ENCODE measurements at regions not wholly inside any gene's neighbourhood (a gene's known extent, or its start where the extent isn't known, plus 50 kb on each side); places are given as distances from the start of the nearest gene placed in this dataset.

DNA sequence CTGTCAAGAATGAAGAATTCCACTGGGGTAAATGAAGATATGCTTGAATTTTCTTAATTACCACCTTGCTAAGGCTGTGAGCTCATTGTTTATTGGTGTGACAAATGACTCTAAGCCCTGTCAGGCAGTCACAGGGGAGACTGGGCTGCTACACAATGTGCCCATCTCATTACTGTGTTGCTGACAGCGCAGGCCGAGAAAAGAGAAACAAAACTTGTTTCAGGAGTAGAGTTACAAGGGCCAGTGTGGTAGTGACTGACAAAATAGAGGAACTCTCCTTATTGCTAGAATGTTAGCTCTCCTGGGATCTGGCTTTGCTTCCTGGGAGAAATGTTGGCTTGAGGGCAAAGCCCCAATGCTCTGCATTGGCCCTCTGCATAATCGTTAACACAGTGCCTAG is 130.4 kb upstream of the CRBN start:
- Histone ChIP-seq H3K9ac (ENCODE audit: low read length) (no peak overlapping the region), H3K4me3 (ENCODE audit: low read length) (no peak overlapping the region), H3K27me3 (ENCODE audit: low read depth, low read length) (peaks cover 7% of the 10 kb centered on the region), H2AFZ (ENCODE audit: low read depth, low read length) (no peak overlapping the region), H4K20me1 (ENCODE audit: insufficient read depth, low read length) (no peaks in the 10 kb centered on the region), H3K79me2 (ENCODE audit: low read length) (no peaks in the 10 kb centered on the region), H3K4me2 (ENCODE audit: low read length) (no peak overlapping the region), H3K27ac (ENCODE audit: low read length) (no peak overlapping the region), H3K4me1 (ENCODE audit: low read length) (no peaks in the 10 kb centered on the region), H3K9me3 (ENCODE audit: insufficient read depth, low read length) (no peaks in the 10 kb centered on the region), H3K36me3 (replicated peaks; ENCODE audit: low read depth, low read length) (no peaks in the 10 kb centered on the region)
- TF ChIP-seq, protein P1, sequence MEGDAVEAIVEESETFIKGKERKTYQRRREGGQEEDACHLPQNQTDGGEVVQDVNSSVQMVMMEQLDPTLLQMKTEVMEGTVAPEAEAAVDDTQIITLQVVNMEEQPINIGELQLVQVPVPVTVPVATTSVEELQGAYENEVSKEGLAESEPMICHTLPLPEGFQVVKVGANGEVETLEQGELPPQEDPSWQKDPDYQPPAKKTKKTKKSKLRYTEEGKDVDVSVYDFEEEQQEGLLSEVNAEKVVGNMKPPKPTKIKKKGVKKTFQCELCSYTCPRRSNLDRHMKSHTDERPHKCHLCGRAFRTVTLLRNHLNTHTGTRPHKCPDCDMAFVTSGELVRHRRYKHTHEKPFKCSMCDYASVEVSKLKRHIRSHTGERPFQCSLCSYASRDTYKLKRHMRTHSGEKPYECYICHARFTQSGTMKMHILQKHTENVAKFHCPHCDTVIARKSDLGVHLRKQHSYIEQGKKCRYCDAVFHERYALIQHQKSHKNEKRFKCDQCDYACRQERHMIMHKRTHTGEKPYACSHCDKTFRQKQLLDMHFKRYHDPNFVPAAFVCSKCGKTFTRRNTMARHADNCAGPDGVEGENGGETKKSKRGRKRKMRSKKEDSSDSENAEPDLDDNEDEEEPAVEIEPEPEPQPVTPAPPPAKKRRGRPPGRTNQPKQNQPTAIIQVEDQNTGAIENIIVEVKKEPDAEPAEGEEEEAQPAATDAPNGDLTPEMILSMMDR (IDR thresholded peaks at IDR 0.05; ENCODE audit: low read depth, low read length), result no peak
- TF ChIP-seq EZH2phosphoT487 (IDR thresholded peaks at IDR 0.05; ENCODE audit: low read depth), result no peak

DNA sequence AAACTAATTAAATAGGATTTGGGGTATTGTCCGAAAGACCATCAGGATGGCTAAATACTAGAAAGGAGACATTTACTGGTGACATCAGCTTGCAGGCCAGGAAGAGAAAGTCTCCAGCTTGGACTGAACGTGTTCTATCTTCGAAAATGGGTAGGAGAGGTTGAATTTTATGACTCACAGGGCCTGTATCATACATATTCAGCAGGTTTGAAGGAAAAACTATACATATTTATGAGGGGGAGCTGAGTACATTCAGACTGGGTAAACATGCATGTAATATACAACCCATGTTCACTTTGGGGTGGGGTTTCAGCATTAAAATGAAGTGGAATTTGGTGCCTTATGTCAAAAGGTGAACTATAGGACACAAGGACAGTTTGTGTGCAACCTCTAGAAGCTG is 129.3 kb upstream of the CRBN start:
- no peaks in the 10 kb centered on the region for H3K9me3 ChIP-seq (ENCODE audit: insufficient read depth, low read length)
- H2AFZ ChIP-seq (ENCODE audit: low read depth, low read length), result no peak overlapping the region
- TF ChIP-seq, protein P1 (IDR thresholded peaks at IDR 0.05; ENCODE audit: low read depth, low read length), result no peak
- no peak for TF ChIP-seq EZH2phosphoT487 (IDR thresholded peaks at IDR 0.05; ENCODE audit: low read depth)
- H4K20me1 ChIP-seq (ENCODE audit: insufficient read depth, low read length), result no peaks in the 10 kb centered on the region
- H3K36me3 ChIP-seq (replicated peaks; ENCODE audit: low read depth, low read length), result no peaks in the 10 kb centered on the region
- no peak overlapping the region for H3K4me3 ChIP-seq (ENCODE audit: low read length)
- H3K4me2 ChIP-seq (ENCODE audit: low read length), result no peak overlapping the region
- peaks cover 12% of the 10 kb centered on the region for H3K27me3 ChIP-seq (ENCODE audit: low read depth, low read length)
- no peaks in the 10 kb centered on the region for H3K4me1 ChIP-seq (ENCODE audit: low read length)
- no peak overlapping the region for H3K27ac ChIP-seq (ENCODE audit: low read length)
- no peak overlapping the region for H3K9ac ChIP-seq (ENCODE audit: low read length)
- no peaks in the 10 kb centered on the region for H3K79me2 ChIP-seq (ENCODE audit: low read length)

DNA sequence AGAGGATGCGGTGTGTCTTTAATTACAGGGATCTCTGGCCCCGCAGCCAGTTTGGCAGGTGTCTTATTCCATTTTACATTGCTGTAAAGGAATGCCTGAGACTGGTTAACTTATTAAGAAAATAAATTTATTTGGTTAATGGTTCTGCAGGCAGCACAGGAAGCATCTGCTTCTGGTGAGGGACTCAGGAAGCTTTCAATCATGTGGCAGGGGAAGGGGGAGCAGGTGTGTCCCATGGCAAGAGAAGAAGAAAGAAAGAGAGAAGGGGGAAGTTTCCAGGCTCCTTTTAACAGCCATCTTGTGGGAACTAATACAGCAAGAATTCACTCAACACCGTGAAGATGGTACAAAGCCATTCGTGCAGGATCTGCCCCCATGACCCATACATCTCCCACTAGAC is 128.0 kb upstream of the CRBN start:
- H3K9ac ChIP-seq (ENCODE audit: low read length), result no peak overlapping the region
- H3K27me3 ChIP-seq (ENCODE audit: low read depth, low read length), result peaks cover 16% of the 10 kb centered on the region
- TF ChIP-seq, protein P1 (IDR thresholded peaks at IDR 0.05; ENCODE audit: low read depth, low read length), result no peak
- no peak for TF ChIP-seq EZH2phosphoT487 (IDR thresholded peaks at IDR 0.05; ENCODE audit: low read depth)
- H3K9me3 ChIP-seq (ENCODE audit: insufficient read depth, low read length), result no peaks in the 10 kb centered on the region
- H3K27ac ChIP-seq (ENCODE audit: low read length), result no peak overlapping the region
- H3K4me1 ChIP-seq (ENCODE audit: low read length), result no peaks in the 10 kb centered on the region
- no peaks in the 10 kb centered on the region for H3K79me2 ChIP-seq (ENCODE audit: low read length)
- H2AFZ ChIP-seq (ENCODE audit: low read depth, low read length), result no peak overlapping the region
- H3K36me3 ChIP-seq (replicated peaks; ENCODE audit: low read depth, low read length), result no peaks in the 10 kb centered on the region
- no peak overlapping the region for H3K4me3 ChIP-seq (ENCODE audit: low read length)
- no peaks in the 10 kb centered on the region for H4K20me1 ChIP-seq (ENCODE audit: insufficient read depth, low read length)
- no peak overlapping the region for H3K4me2 ChIP-seq (ENCODE audit: low read length)

DNA sequence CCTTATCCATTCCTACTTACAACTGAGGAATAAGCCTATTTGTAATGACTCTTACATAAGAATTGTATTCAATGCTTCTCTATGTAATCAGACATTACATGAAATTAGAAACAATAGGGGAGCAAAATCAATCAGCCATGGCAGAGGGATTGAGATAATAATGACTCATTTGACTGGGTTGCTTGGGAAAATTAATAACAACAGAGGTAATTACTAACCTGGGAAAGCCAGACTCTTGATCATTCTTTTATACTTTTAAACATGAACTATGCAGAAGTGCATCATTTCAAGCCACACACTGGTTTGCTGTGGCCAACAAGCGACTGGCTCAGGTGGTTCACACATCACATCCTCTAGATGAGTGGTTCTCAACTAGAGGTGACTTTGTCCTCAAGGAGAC is 126.3 kb upstream of the CRBN start:
- TF ChIP-seq EZH2phosphoT487 (IDR thresholded peaks at IDR 0.05; ENCODE audit: low read depth), result no peak
- TF ChIP-seq, protein P1 (IDR thresholded peaks at IDR 0.05; ENCODE audit: low read depth, low read length), result no peak
- no peaks in the 10 kb centered on the region for H3K36me3 ChIP-seq (replicated peaks; ENCODE audit: low read depth, low read length)

More for the DNA sequence above, 126.3 kb upstream of the CRBN start:
- Histone ChIP-seq H3K27me3 (ENCODE audit: low read depth, low read length) (peaks cover 20% of the 10 kb centered on the region), H3K4me2 (ENCODE audit: low read length) (no peak overlapping the region), H3K4me1 (ENCODE audit: low read length) (no peaks in the 10 kb centered on the region), H3K9ac (ENCODE audit: low read length) (no peak overlapping the region), H2AFZ (ENCODE audit: low read depth, low read length) (no peak overlapping the region), H3K79me2 (ENCODE audit: low read length) (no peaks in the 10 kb centered on the region), H3K27ac (ENCODE audit: low read length) (no peak overlapping the region), H3K4me3 (ENCODE audit: low read length) (no peak overlapping the region), H3K9me3 (ENCODE audit: insufficient read depth, low read length) (no peaks in the 10 kb centered on the region), H4K20me1 (ENCODE audit: insufficient read depth, low read length) (no peaks in the 10 kb centered on the region)
